IMR-90 (cell line): ENCODE measurements at regions not wholly inside any gene's neighbourhood (a gene's known extent, or its start where the extent isn't known, plus 50 kb on each side); places are given as distances from the start of the nearest gene placed in this dataset.

ENCODE experiments used
- ATAC-seq: fragments of 200-7000 bp; cut with Tn5 transposase; 2 replicates; pipeline ENCODE4 v1.9.1; 2020; ENCODE audit warnings: low read depth, mild to moderate bottlenecking, moderate library complexity
- BruUV-seq: library from RNA; stranded (reverse); fragments of 400-500 nt; replicated peaks from 2 replicates; lab custom pipeline; 2021; lab: Mats Ljungman, UMichigan
- CTCF ChIA-PET: fragments of 300-600 bp; formaldehyde crosslinking; extraction: SDS; loops from one replicate; lab custom pipeline; 2021; ENCODE audit warnings: antibody characterized with exemption; lab: Yijun Ruan, JAX
- POLR2A ChIA-PET: fragments of 300-600 bp; sonication (Branson Sonifier 250); formaldehyde crosslinking; loops from one replicate; lab custom pipeline; 2022; ENCODE audit warnings: antibody characterized with exemption; ENCODE audit not compliant: unreplicated experiment; lab: Charles Lee
- DNase-seq: peaks from one replicate; pipeline ENCODE4 v3.0.0; 2013
- H2AFZ ChIP-seq: replicated peaks from 2 replicates; pipeline ENCODE3; 2013; ENCODE audit warnings: low read length, mild to moderate bottlenecking; ENCODE audit not compliant: poor library complexity
- H2AK5ac ChIP-seq: 2 replicates; pipeline ENCODE4 v1.6.1; 2013; ENCODE audit warnings: low read depth, low read length, inconsistent platforms
- H2AK9ac ChIP-seq: replicated peaks from 2 replicates; pipeline ENCODE3; 2013; ENCODE audit warnings: mild to moderate bottlenecking, low read depth, low read length, moderate library complexity; ENCODE audit not compliant: poor library complexity
- H2BK120ac ChIP-seq: 2 replicates; pipeline ENCODE4 v1.6.1; 2013; ENCODE audit warnings: low read depth, low read length, inconsistent platforms
- H2BK15ac ChIP-seq: 3 replicates; pipeline ENCODE4 v1.6.1; 2013; ENCODE audit warnings: low read depth, low read length, inconsistent platforms
- H2BK20ac ChIP-seq: 2 replicates; pipeline ENCODE4 v1.6.1; 2013; ENCODE audit warnings: low read depth, mild to moderate bottlenecking, inconsistent platforms, low read length, moderate library complexity
- H2BK5ac ChIP-seq: 2 replicates; pipeline ENCODE4 v1.6.1; 2013; ENCODE audit warnings: mild to moderate bottlenecking, low read depth, low read length, inconsistent platforms; ENCODE audit not compliant: poor library complexity, severe bottlenecking
- H3K14ac ChIP-seq: replicated peaks from 2 replicates; pipeline ENCODE4 v1.6.1; 2013; ENCODE audit warnings: low read depth, low read length, inconsistent platforms
- H3K18ac ChIP-seq: 2 replicates; pipeline ENCODE4 v1.6.1; 2013; ENCODE audit warnings: low read depth, low read length, control low read depth
- H3K23ac ChIP-seq: 2 replicates; pipeline ENCODE4 v1.6.1; 2013; ENCODE audit warnings: low read depth, low read length, inconsistent platforms
- H3K27ac ChIP-seq: 2 replicates; pipeline ENCODE4 v1.5.1; 2013; ENCODE audit warnings: mild to moderate bottlenecking, control low read depth, low read length; ENCODE audit not compliant: insufficient read depth
- H3K27me3 ChIP-seq: 2 replicates; pipeline ENCODE4 v1.6.1; 2013; ENCODE audit warnings: low read length; ENCODE audit not compliant: control insufficient read depth, insufficient read depth
- H3K36me3 ChIP-seq: 2 replicates; pipeline ENCODE4 v1.6.1; 2013; ENCODE audit warnings: low read length, mixed read lengths; ENCODE audit not compliant: control insufficient read depth, insufficient read depth
- H3K4ac ChIP-seq: 2 replicates; pipeline ENCODE4 v1.6.1; 2013; ENCODE audit warnings: low read depth, low read length, inconsistent platforms
- H3K4me1 ChIP-seq: 2 replicates; pipeline ENCODE4 v1.6.1; 2013; ENCODE audit warnings: low read length, mixed read lengths; ENCODE audit not compliant: control insufficient read depth, insufficient read depth
- H3K4me2 ChIP-seq: 2 replicates; pipeline ENCODE4 v1.6.1; 2013; ENCODE audit warnings: low read depth, mild to moderate bottlenecking, control low read depth, low read length, moderate library complexity
- H3K4me3 ChIP-seq: 2 replicates; pipeline ENCODE4 v1.5.1; 2013; ENCODE audit warnings: low read depth, mild to moderate bottlenecking, control low read depth, low read length, moderate library complexity; ENCODE audit not compliant: insufficient read depth
- H3K56ac ChIP-seq: 2 replicates; pipeline ENCODE4 v1.6.1; 2013; ENCODE audit warnings: low read length, inconsistent platforms; ENCODE audit not compliant: insufficient read depth; ENCODE audit errors: extremely low read depth
- H3K79me1 ChIP-seq, 2 experiments: 2 replicates each; pipeline ENCODE4 v1.6.1; 2013; ENCODE audit warnings: low read length in 2 of 2, inconsistent platforms in 1 of 2, low read depth in 1 of 2
- H3K9ac ChIP-seq: 2 replicates; pipeline ENCODE4 v1.6.1; 2013; ENCODE audit warnings: low read depth, low read length, control low read depth
- H3K9me1 ChIP-seq: 2 replicates; pipeline ENCODE4 v1.6.1; 2013; ENCODE audit warnings: low read length, inconsistent platforms; ENCODE audit not compliant: insufficient read depth
- H3K9me3 ChIP-seq: 2 replicates; pipeline ENCODE4 v1.6.1; 2013; ENCODE audit warnings: low read length; ENCODE audit not compliant: control insufficient read depth, insufficient read depth
- H4K20me1 ChIP-seq: 2 replicates; pipeline ENCODE4 v1.6.1; 2013; ENCODE audit warnings: low read length, inconsistent platforms; ENCODE audit not compliant: insufficient read depth
- H4K5ac ChIP-seq: 2 replicates; pipeline ENCODE4 v1.6.1; 2013; ENCODE audit warnings: mild to moderate bottlenecking, low read depth, low read length, control low read depth
- H4K8ac ChIP-seq, 2 experiments: 2 replicates each; pipeline ENCODE4 v1.6.1; 2013; ENCODE audit warnings: low read depth in 2 of 2, low read length in 2 of 2, control low read depth in 1 of 2, inconsistent platforms in 1 of 2
- H4K91ac ChIP-seq: 2 replicates; pipeline ENCODE4 v1.6.1; 2013; ENCODE audit warnings: low read depth, low read length, inconsistent platforms; ENCODE audit not compliant: insufficient read depth
- CHD1 ChIP-seq: IDR thresholded peaks from 2 replicates; pipeline ENCODE4 v1.6.1; 2012; ENCODE audit warnings: low read depth, low read length, improper control_type of control experiment
- FOS ChIP-seq: fragments of 150-350 bp; IDR thresholded peaks from 2 replicates; pipeline ENCODE4 v1.6.1; 2016; ENCODE audit warnings: low read depth, low read length
- MAZ ChIP-seq: IDR thresholded peaks from 2 replicates; pipeline ENCODE4 v1.6.1; 2012; ENCODE audit warnings: low read depth, mild to moderate bottlenecking, low read length, improper control_type of control experiment, moderate library complexity, borderline replicate concordance
- MXI1 ChIP-seq: IDR thresholded peaks from 2 replicates; pipeline ENCODE4 v1.6.1; 2012; ENCODE audit warnings: low read depth, mild to moderate bottlenecking, low read length, moderate library complexity, borderline replicate concordance
- POLR2A ChIP-seq: IDR thresholded peaks from 2 replicates; pipeline ENCODE4 v1.6.1; 2012; ENCODE audit warnings: mild to moderate bottlenecking, low read depth, low read length
- RAD21 ChIP-seq: IDR thresholded peaks from 2 replicates; pipeline ENCODE4 v1.6.1; 2012; ENCODE audit warnings: low read length, improper control_type of control experiment
- RCOR1 ChIP-seq: IDR thresholded peaks from 2 replicates; pipeline ENCODE4 v1.6.1; 2012; ENCODE audit warnings: mild to moderate bottlenecking, low read length, improper control_type of control experiment; ENCODE audit not compliant: insufficient replicate concordance
- RFX5 ChIP-seq: IDR thresholded peaks from 2 replicates; pipeline ENCODE4 v1.8.0; 2012; ENCODE audit warnings: low read depth, mild to moderate bottlenecking, low read length, moderate library complexity
- WGBS, 2 experiments: methylation state at CpG; one replicate each; pipeline versions ENCODE4 v1.1.5 to v1.1.7; 2013; ENCODE audit warnings: missing lambda C conversion rate in 2 of 2; ENCODE audit not compliant: insufficient read length in 1 of 2; ENCODE audit errors: extremely low coverage in 2 of 2; 5-methylcytosine and 5-hydroxymethylcytosine counted together
- dilution Hi-C: fragments of 300-500 bp; cut with HindIII; formaldehyde crosslinking; loops from one replicate; pipeline ENCODE4 v1.14.3; 2018; ENCODE audit warnings: low sequenced_read_pairs; ENCODE audit not compliant: unreplicated experiment
- in situ Hi-C: fragments of 300-500 bp; cut with MboI; formaldehyde crosslinking; loops from 3 replicates; pipeline ENCODE4 v1.14.3; 2019; ENCODE audit warnings: low sequenced_read_pairs, inconsistent platforms, mixed read lengths
- intact Hi-C: fragments of 100-400 bp; cut with micrococcal nuclease; formaldehyde crosslinking; loops from 2 replicates; pipeline ENCODE4 v1.10.0; 2022
- TF ChIP-seq, protein P1 (sequence below): fragments of 150-350 bp; IDR thresholded peaks from 2 replicates; pipeline ENCODE4 v1.6.1; 2016; ENCODE audit warnings: low read depth, mild to moderate bottlenecking, low read length, moderate library complexity, borderline replicate concordance
- TF ChIP-seq, protein P2 (sequence below): fragments of 150-350 bp; IDR thresholded peaks from 2 replicates; pipeline ENCODE4 v1.6.1; 2017; ENCODE audit warnings: mild to moderate bottlenecking, antibody characterized with exemption, low read length, low read depth

- no peak overlapping the region for H3K18ac ChIP-seq
- H3K4me1 ChIP-seq: no peaks in the 10 kb centered on the region; the same call in 1 of the 2 replicates
- no peaks in the 10 kb centered on the region for H3K36me3 ChIP-seq
- TF ChIP-seq POLR2A (no peak), FOS (no peak), MXI1 (no peak), RCOR1 (no peak), RAD21 (no peak), MAZ (no peak), CHD1 (no peak), RFX5 (no peak)
- TF ChIP-seq, protein P1, sequence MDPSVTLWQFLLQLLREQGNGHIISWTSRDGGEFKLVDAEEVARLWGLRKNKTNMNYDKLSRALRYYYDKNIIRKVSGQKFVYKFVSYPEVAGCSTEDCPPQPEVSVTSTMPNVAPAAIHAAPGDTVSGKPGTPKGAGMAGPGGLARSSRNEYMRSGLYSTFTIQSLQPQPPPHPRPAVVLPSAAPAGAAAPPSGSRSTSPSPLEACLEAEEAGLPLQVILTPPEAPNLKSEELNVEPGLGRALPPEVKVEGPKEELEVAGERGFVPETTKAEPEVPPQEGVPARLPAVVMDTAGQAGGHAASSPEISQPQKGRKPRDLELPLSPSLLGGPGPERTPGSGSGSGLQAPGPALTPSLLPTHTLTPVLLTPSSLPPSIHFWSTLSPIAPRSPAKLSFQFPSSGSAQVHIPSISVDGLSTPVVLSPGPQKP: no peak
- TF ChIP-seq, protein P2, sequence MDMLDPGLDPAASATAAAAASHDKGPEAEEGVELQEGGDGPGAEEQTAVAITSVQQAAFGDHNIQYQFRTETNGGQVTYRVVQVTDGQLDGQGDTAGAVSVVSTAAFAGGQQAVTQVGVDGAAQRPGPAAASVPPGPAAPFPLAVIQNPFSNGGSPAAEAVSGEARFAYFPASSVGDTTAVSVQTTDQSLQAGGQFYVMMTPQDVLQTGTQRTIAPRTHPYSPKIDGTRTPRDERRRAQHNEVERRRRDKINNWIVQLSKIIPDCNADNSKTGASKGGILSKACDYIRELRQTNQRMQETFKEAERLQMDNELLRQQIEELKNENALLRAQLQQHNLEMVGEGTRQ: no peak
- H3K23ac ChIP-seq: no peak overlapping the region
- ChIA-PET CTCF (interaction anchor here (1.7 kb wide), 1 partner anchor 15 kb away, joined by 5 read pairs; no protein-coding TSS in a partner anchor), POLR2A (no interaction called here)
- no peak overlapping the region for H2BK20ac ChIP-seq
- H4K8ac ChIP-seq: no peak overlapping the region
- no peaks in the 10 kb centered on the region for H3K9me3 ChIP-seq
- no peaks in the 10 kb centered on the region for H4K20me1 ChIP-seq
- no peak overlapping the region for H4K5ac ChIP-seq
- dilution Hi-C loops (no loop called here), in situ Hi-C loops (no loop called here), intact Hi-C loops (no loop called here)
- no peak overlapping the region for H3K56ac ChIP-seq
- H3K9ac ChIP-seq: no peak overlapping the region
- H2AFZ ChIP-seq: no peak overlapping the region
- no peak overlapping the region for H2AK5ac ChIP-seq
- no peak overlapping the region for H2AK9ac ChIP-seq
- H3K9me1 ChIP-seq: no peaks in the 10 kb centered on the region
- WGBS, 2 experiments: 50% methylated on average over 2 of the region's 4 CpGs; no CpG with 5 or more reads in 1 of the 2 experiments
- no peak overlapping the region for H2BK120ac ChIP-seq
- no peak overlapping the region for H2BK15ac ChIP-seq
- H3K14ac ChIP-seq: no peak overlapping the region
- no peak for DNase-seq
- H4K91ac ChIP-seq: no peak overlapping the region
- no peak overlapping the region for H3K4ac ChIP-seq
- H3K27me3 ChIP-seq: peaks cover 26% of the 10 kb centered on the region
- no peak overlapping the region for H3K4me3 ChIP-seq
- H3K27ac ChIP-seq: no peak overlapping the region
- no peaks in the 10 kb centered on the region for H3K79me1 ChIP-seq
- ATAC-seq: no peak
- H2BK5ac ChIP-seq: no peak overlapping the region
- BruUV-seq: no TSS peak
- no peak overlapping the region for H3K4me2 ChIP-seq
These were observed 117.7 kb upstream of the RCN1 start for GRCh38 chr11:31973172-31973571.
